Sigmoid colon (tissue), 4 donors: ENCODE measurements at regions not wholly inside any gene's neighbourhood (a gene's known extent, or its start where the extent isn't known, plus 50 kb on each side); places are given as distances from the start of the nearest gene placed in this dataset.

Source experiments
- POLR2A ChIP-seq, 2 donors: fragments of 450-650 bp; IDR thresholded peaks; one replicate each; pipeline ENCODE4 v1.6.1; 2016; ENCODE audit warnings: antibody characterized with exemption in 2 of 2, mild to moderate bottlenecking in 2 of 2, moderate library complexity in 2 of 2
- POLR2AphosphoS5 ChIP-seq, 4 donors: sonication (generic); formaldehyde crosslinking; IDR thresholded peaks; one replicate each; pipeline ENCODE4 v1.6.1; 2017; ENCODE audit warnings: antibody characterized with exemption in 4 of 4
- TF ChIP-seq, protein P1 (sequence below), 4 experiments: fragments of 450-650 bp in 3 of 4; fragments of 200-600 bp in 1 of 4; IDR thresholded peaks; one replicate each; pipeline ENCODE4 v1.5.1; 2016 to 2019; ENCODE audit warnings: antibody characterized with exemption in 4 of 4, mild to moderate bottlenecking in 3 of 4, moderate library complexity in 2 of 4

DNA sequence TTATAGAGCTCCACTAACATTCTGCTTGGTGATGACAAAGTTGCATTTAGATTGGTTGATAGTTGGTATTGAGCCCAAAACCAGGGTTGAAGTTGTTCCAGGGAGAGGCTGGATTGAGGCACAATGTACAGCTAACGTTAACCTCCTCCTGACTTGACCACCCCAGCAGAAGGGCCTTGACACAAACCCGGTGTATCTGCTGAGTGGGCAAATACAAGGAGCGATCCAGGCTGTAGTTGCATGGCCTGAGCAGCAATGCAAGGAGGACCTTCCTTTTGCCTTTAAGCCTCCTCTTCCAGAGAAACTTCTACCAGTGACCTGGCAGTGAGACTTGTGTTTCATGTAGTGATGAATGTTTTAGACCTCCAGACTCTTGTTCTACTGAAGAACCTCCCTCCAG lies 66.2 kb upstream of the GAS1 start:
- TF ChIP-seq, protein P1, sequence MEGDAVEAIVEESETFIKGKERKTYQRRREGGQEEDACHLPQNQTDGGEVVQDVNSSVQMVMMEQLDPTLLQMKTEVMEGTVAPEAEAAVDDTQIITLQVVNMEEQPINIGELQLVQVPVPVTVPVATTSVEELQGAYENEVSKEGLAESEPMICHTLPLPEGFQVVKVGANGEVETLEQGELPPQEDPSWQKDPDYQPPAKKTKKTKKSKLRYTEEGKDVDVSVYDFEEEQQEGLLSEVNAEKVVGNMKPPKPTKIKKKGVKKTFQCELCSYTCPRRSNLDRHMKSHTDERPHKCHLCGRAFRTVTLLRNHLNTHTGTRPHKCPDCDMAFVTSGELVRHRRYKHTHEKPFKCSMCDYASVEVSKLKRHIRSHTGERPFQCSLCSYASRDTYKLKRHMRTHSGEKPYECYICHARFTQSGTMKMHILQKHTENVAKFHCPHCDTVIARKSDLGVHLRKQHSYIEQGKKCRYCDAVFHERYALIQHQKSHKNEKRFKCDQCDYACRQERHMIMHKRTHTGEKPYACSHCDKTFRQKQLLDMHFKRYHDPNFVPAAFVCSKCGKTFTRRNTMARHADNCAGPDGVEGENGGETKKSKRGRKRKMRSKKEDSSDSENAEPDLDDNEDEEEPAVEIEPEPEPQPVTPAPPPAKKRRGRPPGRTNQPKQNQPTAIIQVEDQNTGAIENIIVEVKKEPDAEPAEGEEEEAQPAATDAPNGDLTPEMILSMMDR (IDR thresholded peaks at IDR 0.05), result no peak
- no peak for TF ChIP-seq POLR2A (IDR thresholded peaks at IDR 0.05)
- TF ChIP-seq POLR2AphosphoS5 (IDR thresholded peaks at IDR 0.05), result no peak
